Neural progenitor cell (in vitro differentiated cells): ENCODE measurements at regions not wholly inside any gene's neighbourhood (a gene's known extent, or its start where the extent isn't known, plus 50 kb on each side); places are given as distances from the start of the nearest gene placed in this dataset.

ENCODE experiments used
- DNase-seq: peaks from one replicate; pipeline ENCODE4 v3.0.0-alpha.2; 2016; ENCODE audit warnings: low spot score
- H2AFZ ChIP-seq: fragments of 200-600 bp; sonication (generic); replicated peaks from 2 replicates; pipeline ENCODE4 v1.6.1; 2016; ENCODE audit warnings: antibody characterized with exemption
- H3F3A ChIP-seq: fragments of 200-600 bp; sonication (generic); 2 replicates; pipeline ENCODE4 v1.6.1; 2016; ENCODE audit warnings: antibody characterized with exemption, low read depth
- H3K27ac ChIP-seq: fragments of 200-600 bp; sonication (generic); 2 replicates; pipeline ENCODE4 v1.5.1; 2016; ENCODE audit warnings: mild to moderate bottlenecking
- H3K27me3 ChIP-seq: fragments of 200-600 bp; sonication (generic); 2 replicates; pipeline ENCODE4 v1.6.1; 2016; ENCODE audit warnings: mild to moderate bottlenecking, moderate library complexity
- H3K36me3 ChIP-seq: fragments of 200-600 bp; sonication (generic); 2 replicates; pipeline ENCODE4 v1.5.1; 2016
- H3K4me1 ChIP-seq: fragments of 200-600 bp; sonication (generic); 2 replicates; pipeline ENCODE4 v1.6.1; 2016; ENCODE audit warnings: mixed run types
- H3K4me2 ChIP-seq: fragments of 200-600 bp; sonication (generic); 2 replicates; pipeline ENCODE4 v1.6.1; 2016
- H3K4me3 ChIP-seq: fragments of 200-600 bp; sonication (generic); 2 replicates; pipeline ENCODE4 v1.5.1; 2016
- H3K79me2 ChIP-seq: fragments of 200-600 bp; sonication (generic); 2 replicates; pipeline ENCODE4 v1.6.1; 2016; ENCODE audit warnings: low read depth
- H3K9ac ChIP-seq: fragments of 200-600 bp; sonication (generic); 2 replicates; pipeline ENCODE4 v1.6.1; 2016
- H3K9me3 ChIP-seq: fragments of 200-600 bp; sonication (generic); 2 replicates; pipeline ENCODE4 v1.5.1; 2016; ENCODE audit warnings: low read depth
- H4K20me1 ChIP-seq: fragments of 200-600 bp; sonication (generic); 2 replicates; pipeline ENCODE4 v1.6.1; 2016; ENCODE audit warnings: low read depth
- H3K27ac Mint-ChIP-seq: 3 replicates; pipeline ENCODE4 v1.8.0; 2021; ENCODE audit warnings: mixed read lengths
- H3K27me3 Mint-ChIP-seq: 2 replicates; pipeline ENCODE4 v1.8.0; 2022; ENCODE audit warnings: low read depth, mild to moderate bottlenecking, inconsistent platforms, moderate library complexity, mixed read lengths; ENCODE audit not compliant: insufficient read depth
- H3K36me3 Mint-ChIP-seq: 3 replicates; pipeline ENCODE4 v1.8.0; 2021; ENCODE audit warnings: mixed read lengths
- H3K4me1 Mint-ChIP-seq: 3 replicates; pipeline ENCODE4 v1.8.0; 2021; ENCODE audit warnings: mixed read lengths
- H3K4me3 Mint-ChIP-seq: 3 replicates; pipeline ENCODE4 v1.8.0; 2021; ENCODE audit warnings: mild to moderate bottlenecking, moderate library complexity, mixed read lengths
- H3K9me3 Mint-ChIP-seq: 3 replicates; pipeline ENCODE4 v1.8.0; 2020; ENCODE audit warnings: mixed read lengths
- EZH2 ChIP-seq: fragments of 200-600 bp; sonication (generic); IDR thresholded peaks from 2 replicates; pipeline ENCODE4 v1.6.1; 2017; ENCODE audit warnings: antibody characterized with exemption, mild to moderate bottlenecking, moderate library complexity
- EZH2phosphoT487 ChIP-seq: fragments of 200-600 bp; sonication (generic); IDR thresholded peaks from 2 replicates; pipeline ENCODE4 v1.6.1; 2017; ENCODE audit warnings: antibody characterized with exemption
- TF ChIP-seq, protein P1 (sequence below): fragments of 200-600 bp; sonication (generic); IDR thresholded peaks from 2 replicates; pipeline ENCODE4 v1.5.1; 2017; ENCODE audit warnings: antibody characterized with exemption, mild to moderate bottlenecking

DNA sequence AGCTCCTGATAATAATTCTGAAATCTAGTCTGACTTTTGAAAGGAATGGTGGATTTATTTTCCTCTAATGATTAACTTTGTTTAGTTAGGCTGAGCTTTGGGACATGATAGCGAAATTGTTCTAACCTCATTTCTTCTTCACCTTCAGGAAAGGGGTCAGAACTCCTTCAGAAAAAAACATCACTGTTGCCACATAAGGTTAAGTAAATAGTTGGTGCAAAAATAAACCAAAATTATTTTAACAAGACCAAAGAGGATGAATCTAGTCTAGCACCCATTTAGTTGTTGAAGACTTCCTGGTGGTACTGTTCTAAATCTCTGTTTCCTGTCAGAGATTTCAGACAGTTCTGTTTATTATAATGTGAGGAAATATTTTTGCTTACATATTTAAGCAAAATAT lies 379.8 kb downstream of the UTRN start:
- peaks cover 23% of the 10 kb centered on the region for H3K4me1 Mint-ChIP-seq
- no peaks in the 10 kb centered on the region for H3K27me3 Mint-ChIP-seq
- H3K4me1 ChIP-seq, result peaks cover 22% of the 10 kb centered on the region
- no peak overlapping the region for H3K9ac ChIP-seq
- H3K36me3 Mint-ChIP-seq, result peaks cover 3% of the 10 kb centered on the region
- H3F3A ChIP-seq, result peaks cover 5% of the 10 kb centered on the region
- H3K79me2 ChIP-seq, result peaks cover 4% of the 10 kb centered on the region
- DNase-seq, result no peak
- no peak overlapping the region for H3K27ac ChIP-seq
- no peaks in the 10 kb centered on the region for H4K20me1 ChIP-seq
- H2AFZ ChIP-seq, result no peak overlapping the region
- no peak overlapping the region for H3K4me2 ChIP-seq
- no peak overlapping the region for H3K4me3 ChIP-seq
- TF ChIP-seq EZH2 (no peak), EZH2phosphoT487 (no peak)
- TF ChIP-seq, protein P1, sequence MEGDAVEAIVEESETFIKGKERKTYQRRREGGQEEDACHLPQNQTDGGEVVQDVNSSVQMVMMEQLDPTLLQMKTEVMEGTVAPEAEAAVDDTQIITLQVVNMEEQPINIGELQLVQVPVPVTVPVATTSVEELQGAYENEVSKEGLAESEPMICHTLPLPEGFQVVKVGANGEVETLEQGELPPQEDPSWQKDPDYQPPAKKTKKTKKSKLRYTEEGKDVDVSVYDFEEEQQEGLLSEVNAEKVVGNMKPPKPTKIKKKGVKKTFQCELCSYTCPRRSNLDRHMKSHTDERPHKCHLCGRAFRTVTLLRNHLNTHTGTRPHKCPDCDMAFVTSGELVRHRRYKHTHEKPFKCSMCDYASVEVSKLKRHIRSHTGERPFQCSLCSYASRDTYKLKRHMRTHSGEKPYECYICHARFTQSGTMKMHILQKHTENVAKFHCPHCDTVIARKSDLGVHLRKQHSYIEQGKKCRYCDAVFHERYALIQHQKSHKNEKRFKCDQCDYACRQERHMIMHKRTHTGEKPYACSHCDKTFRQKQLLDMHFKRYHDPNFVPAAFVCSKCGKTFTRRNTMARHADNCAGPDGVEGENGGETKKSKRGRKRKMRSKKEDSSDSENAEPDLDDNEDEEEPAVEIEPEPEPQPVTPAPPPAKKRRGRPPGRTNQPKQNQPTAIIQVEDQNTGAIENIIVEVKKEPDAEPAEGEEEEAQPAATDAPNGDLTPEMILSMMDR, result no peak
- H3K27ac Mint-ChIP-seq, result no peak overlapping the region
- no peaks in the 10 kb centered on the region for H3K9me3 ChIP-seq
- H3K9me3 Mint-ChIP-seq, result peaks cover 4% of the 10 kb centered on the region
- H3K27me3 ChIP-seq, result no peaks in the 10 kb centered on the region
- no peak overlapping the region for H3K4me3 Mint-ChIP-seq
- H3K36me3 ChIP-seq, result no peaks in the 10 kb centered on the region

DNA sequence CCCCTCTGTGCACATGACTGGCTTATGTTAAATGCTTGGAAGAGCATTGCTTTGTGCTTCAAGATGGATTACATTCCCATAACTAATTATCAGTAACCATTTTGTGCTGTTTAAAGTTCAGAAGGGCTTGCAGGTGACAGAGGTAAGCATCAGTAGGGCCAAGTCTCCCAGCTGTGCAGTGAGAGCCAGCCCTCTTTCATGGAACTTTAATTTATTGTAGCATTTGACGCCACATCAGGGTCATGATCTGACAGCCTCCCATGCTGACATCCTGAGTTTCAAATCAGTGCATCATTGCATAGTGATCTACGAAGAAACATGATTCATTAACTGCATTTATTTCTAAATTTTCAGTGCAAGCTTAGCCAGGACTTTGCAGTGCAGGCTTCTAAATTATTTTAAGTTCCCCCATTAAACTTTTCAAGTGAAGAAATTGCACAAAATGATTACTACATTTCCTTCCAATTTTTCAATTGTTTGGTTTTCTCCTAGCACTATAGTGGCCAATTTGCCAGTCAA lies 380.9 kb downstream of the UTRN start:
- no peaks in the 10 kb centered on the region for H4K20me1 ChIP-seq
- H3K36me3 ChIP-seq, result no peaks in the 10 kb centered on the region
- no peak overlapping the region for H3K4me3 ChIP-seq
- Mint-ChIP-seq H3K4me1 (peaks cover 13% of the 10 kb centered on the region), H3K4me3 (no peak overlapping the region), H3K27ac (no peak overlapping the region), H3K27me3 (no peaks in the 10 kb centered on the region), H3K36me3 (peaks cover 7% of the 10 kb centered on the region), H3K9me3 (peaks cover 14% of the 10 kb centered on the region)
- H3K9me3 ChIP-seq, result no peaks in the 10 kb centered on the region
- TF ChIP-seq, protein P1, result no peak
- no peak for TF ChIP-seq EZH2
- TF ChIP-seq EZH2phosphoT487, result no peak
- H3K4me2 ChIP-seq, result no peak overlapping the region
- H3K27ac ChIP-seq, result no peak overlapping the region
- H3K79me2 ChIP-seq, result peaks cover 4% of the 10 kb centered on the region
- no peak overlapping the region for H2AFZ ChIP-seq
- no peak overlapping the region for H3K9ac ChIP-seq
- peaks cover 14% of the 10 kb centered on the region for H3K4me1 ChIP-seq
- no peaks in the 10 kb centered on the region for H3F3A ChIP-seq
- H3K27me3 ChIP-seq, result no peaks in the 10 kb centered on the region
- no peak for DNase-seq

- H3K27me3 Mint-ChIP-seq, result no peaks in the 10 kb centered on the region
- peaks cover 4% of the 10 kb centered on the region for H3K79me2 ChIP-seq
- H3K9ac ChIP-seq, result no peak overlapping the region
- H3K27ac ChIP-seq, result no peak overlapping the region
- H3K9me3 ChIP-seq, result no peaks in the 10 kb centered on the region
- H3K4me1 ChIP-seq, result peaks cover 7% of the 10 kb centered on the region
- no peak overlapping the region for H3K4me2 ChIP-seq
- peaks cover 6% of the 10 kb centered on the region for H3K4me1 Mint-ChIP-seq
- no peak for DNase-seq
- H3K36me3 Mint-ChIP-seq, result peaks cover 9% of the 10 kb centered on the region
- no peak overlapping the region for H3K4me3 Mint-ChIP-seq
- H3K27ac Mint-ChIP-seq, result no peak overlapping the region
- H3K27me3 ChIP-seq, result no peaks in the 10 kb centered on the region
- no peak overlapping the region for H2AFZ ChIP-seq
- peaks cover 22% of the 10 kb centered on the region for H3K9me3 Mint-ChIP-seq
- H3K4me3 ChIP-seq, result no peak overlapping the region
- no peaks in the 10 kb centered on the region for H3K36me3 ChIP-seq
- no peaks in the 10 kb centered on the region for H3F3A ChIP-seq
- no peaks in the 10 kb centered on the region for H4K20me1 ChIP-seq
- TF ChIP-seq EZH2 (no peak), EZH2phosphoT487 (no peak)
- TF ChIP-seq, protein P1, result no peak
Observed at GRCh38 chr6:144666781-144667180, 381.6 kb downstream of the UTRN start.
